ENCODE measurements at regions not wholly inside any gene's neighbourhood (a gene's known extent, or its start where the extent isn't known, plus 50 kb on each side); places are given as distances from the start of the nearest gene placed in this dataset.
"Not testable (repeated sequence)": the region's sequence is repeated elsewhere in the genome, so short reads cannot be mapped to it uniquely, and the experiment has no call there.

DNA sequence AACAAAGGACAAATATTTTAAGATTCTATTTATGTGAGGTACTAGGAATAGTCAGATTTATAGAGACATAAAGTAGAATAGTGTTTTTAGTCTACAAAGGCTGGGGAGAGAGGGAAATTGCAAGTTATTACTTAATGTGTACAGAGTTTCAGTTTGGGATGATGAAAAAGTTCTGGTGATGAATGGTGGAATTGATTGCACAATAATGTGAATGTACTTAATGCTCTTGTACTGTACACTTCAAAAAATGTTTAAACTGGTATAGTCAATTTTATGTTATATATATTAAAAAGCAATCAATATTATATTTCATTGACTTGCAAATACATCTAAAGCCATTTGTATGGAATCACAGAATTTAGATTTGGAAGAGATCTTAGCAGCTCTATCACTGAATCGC, 213.4 kb downstream of the PPP1R3A start:
- DNase-seq: no peak

DNA sequence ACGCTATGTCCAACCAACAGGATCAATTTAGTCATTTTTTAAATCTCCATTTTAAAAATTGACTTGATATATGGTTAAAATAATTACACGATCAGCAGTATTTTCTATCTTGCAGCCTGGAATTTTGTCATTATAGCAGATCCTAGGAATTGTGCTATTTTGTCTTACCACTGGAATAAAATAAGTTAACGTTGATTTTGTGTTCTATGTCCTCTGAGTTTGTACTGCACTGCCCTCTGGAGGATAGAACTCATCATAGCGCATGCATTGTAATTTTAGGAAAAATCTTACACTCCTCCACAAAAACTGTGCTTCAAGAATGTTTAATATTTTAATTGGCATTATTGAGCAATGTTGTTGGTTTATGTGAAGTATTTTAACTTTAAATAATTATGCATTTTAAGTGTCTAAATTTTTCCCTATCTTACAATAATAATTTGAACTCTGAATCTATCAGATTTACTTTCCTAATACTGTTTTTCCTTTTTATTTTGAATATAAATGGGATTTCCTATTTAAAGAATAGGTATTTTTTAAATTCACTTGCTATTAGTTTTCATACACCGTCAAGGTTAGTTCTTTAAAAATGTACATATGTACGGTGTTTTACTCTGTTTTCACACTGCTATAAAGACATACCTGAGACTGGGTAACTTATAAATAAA, 220.1 kb downstream of the PPP1R3A start:
- DNase-seq: no peak

DNA sequence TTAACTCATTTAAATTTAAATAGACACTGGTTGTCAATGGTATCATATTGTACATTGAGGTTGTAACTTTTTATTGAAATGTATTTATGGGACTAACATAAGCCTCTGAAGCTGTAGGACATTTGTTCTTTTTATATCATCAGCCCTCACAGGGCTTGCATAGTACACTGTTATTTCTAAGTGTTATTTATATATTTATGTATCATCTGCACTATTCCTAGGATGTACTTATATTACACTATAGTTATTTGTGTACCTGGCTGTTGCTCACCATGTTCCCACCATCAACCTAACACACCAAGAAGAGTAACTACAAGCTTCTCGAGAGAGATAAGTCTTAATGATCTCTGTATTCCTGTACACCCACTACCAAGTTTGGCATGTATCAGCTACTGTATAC, 224.7 kb downstream of the PPP1R3A start:
- DNase-seq: no peak

DNA sequence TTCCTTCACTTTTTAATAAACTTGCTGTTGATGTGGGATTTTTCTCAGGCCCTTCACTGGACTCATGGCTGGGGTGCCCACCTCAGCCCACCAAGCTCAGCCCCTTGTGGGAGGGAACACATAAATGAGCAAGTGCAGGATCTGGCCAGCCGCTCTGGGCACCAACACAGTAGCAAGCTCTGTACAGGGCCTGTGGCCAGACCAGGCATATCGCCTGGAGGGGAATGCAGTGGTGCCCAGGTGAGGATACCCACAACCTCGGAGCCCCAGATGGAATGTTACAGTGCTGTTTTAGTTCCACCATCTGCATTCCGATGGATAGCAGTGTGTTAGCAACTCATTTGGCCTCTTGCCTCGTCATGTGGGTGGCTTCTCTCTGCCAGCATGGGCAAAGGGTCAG, 234.6 kb downstream of the PPP1R3A start:
- no peak for DNase-seq

DNA sequence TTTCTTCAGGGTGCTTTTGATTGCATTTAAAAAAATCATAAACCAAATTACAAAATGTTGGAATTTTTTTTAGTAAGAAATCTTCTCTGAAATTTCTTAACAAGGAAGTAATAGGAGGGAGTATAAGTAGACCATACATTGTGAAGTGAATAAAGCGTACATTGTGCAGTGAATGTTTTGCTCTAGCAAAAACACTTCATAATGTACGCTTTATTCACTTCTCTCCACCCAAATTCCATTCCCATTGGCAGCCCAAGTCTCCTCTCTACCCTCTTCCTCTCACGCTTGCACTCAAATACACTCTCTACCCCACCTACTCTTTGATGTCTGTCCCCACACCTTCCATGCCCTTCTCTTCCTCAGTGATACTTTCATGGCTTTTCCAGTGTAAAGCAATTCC, 241.0 kb downstream of the PPP1R3A start:
- DNase-seq: no peak

DNA sequence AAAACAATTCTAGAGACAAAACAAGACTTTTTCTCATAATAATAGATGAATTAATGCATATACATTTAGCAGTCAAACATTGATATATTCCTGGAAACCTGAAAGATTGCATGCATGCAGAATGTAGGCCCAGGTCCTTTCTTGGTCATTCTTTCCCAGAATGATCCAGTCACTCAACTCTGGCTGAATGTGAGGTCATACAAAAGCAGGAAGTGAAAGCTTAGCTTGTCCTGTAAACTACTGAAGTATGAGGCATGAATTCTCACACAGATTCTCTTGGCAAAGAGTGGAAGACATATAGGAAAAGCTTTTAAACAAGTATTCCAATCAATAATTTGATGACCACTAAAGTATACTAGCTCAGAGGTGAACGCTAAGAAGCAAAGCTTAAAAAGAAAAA, 253.9 kb downstream of the PPP1R3A start:
- no peak for DNase-seq

DNA sequence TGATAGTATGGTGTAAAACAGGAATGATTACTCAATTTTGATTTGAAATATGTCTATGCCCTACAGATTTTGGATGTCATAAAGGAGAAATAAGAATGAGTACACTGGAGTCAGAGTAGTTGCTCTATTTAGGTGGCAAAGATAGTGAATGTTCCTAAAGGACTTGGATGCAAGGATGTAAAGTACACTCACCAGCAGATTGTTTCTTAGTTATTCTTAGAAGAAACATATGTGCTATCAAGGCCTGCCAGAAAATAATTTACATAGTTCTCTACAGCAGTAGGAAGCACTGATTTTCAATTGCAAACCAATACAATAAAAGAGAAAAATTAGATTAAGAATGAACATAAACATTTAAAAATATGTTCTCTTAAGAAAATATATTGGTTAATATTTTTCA, 259.4 kb downstream of the PPP1R3A start:
- no peak for DNase-seq

DNA sequence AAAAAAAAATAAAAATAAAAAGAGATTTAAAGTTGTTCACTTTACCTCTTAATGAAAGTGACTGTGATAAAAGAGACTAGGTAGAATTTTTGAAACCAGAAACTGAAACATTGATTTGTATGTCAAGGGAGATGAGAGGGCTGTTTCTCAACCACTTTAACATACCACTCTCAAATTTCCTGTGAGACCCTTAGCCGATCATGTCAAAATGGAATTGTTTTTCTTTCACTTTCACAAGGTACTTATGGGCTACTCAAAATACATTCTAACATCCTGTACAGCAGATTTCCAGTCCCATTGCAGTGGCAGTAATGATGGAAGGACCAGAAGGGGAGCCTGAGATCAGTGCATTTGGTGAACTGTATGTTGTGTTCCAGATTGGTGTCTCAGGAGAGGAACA, 261.2 kb downstream of the PPP1R3A start:
- DNase-seq: no peak

DNA sequence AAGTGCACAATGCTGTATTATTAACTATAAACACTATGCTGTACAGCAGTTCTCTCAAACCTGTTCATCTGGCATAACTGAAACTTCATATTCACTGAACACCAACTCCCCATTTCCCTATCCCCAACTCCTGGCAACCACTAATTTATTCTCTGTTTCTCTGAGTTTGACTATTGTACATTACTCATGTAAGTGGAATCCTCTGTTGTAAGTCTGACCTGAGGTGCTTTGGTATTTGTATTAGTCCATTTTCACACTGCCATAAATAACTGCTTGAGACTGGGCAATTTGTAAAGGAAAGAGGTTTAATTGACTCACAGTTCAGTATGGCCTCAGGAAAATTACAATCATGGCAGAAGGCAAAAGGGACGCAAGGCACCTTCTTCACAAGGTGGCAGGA, 266.3 kb downstream of the PPP1R3A start:
- no peak for DNase-seq

DNA sequence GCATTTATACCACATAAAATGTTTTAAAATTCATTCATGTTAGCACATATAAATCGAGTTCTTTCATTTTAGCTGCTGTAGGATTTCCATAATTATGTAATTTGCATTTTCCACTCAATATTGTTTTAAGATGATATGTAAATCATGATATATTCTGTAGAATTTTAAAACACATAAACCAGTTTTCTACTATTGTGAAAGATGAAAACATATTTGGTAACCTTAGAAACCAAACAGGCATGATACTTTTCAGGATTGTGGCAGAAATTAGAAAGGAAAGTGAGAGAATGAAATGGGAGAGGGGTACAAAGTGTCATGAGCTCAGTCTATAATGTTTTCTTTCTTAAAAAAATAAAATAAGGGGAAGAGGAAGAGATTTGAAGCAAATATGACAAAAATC, 269.3 kb downstream of the PPP1R3A start:
- no peak for DNase-seq

DNA sequence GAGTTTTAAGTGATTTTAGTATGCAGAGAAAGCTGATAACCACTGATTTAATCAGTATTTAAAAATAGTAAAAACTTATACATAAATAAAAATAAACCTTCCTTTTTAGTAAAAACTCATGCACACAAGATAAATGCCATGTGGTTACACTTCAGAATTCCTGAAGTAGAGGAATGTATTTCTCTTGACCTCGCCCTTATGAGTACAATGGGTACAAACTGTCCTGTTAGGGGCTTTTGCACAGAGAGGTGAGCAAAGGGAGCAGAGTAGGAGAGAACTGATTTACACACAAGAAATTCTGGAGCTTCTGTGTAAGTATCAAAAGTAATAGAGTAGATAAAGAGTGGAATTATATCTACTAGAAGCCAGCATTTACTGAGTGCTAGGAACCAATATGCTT, 279.6 kb downstream of the PPP1R3A start:
- no peak for DNase-seq

DNA sequence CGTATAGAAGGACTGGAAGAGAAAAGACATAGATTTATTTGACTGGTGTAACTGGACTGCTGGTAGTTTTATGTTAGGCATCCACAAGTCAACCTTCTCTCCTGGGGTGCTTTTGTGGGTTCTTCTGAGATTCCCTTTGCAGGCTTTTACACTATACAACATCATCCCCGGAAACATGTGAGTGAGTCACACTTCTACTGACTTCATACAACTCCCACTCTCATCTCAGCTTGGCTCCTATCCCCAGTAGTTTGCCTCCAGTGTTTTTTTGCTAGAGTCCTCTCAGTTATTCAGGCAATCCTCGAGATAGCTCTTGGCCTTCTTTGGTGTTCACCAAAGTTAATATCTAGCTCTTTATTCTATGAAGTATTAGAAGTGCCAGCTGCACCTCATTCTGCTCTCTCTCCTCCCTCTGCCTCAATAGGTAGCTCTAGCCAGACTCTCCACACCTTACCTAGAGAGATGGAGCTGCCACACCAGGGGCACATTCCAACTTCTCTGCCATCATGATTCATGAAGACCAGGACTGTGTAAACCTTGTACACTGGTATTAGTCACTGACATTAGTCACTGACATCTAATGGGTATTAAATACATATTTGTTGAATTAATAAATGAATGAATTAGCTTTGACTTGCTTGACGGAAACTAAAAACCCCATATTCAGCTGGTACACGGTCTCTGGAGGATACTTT, 281.9 kb downstream of the PPP1R3A start:
- no peak for DNase-seq

DNA sequence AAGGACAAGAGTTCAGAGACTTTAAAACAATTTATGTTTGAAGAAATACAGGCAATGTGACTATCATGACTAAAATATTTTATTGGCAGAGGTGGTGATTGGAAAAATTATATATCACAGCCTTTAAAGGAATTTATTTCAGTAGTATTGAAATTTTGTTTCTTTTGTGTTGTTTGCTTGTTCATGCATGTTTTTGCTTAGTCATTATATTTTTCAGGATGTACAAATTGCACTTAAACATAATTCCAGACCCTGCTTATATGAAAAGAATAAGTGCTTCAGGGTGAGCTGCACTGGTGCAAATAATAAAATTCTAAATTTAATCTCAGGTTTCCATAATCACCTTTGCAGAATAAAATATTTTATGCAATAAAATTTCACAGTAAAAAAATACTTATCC, 283.3 kb downstream of the PPP1R3A start:
- no peak for DNase-seq

DNA sequence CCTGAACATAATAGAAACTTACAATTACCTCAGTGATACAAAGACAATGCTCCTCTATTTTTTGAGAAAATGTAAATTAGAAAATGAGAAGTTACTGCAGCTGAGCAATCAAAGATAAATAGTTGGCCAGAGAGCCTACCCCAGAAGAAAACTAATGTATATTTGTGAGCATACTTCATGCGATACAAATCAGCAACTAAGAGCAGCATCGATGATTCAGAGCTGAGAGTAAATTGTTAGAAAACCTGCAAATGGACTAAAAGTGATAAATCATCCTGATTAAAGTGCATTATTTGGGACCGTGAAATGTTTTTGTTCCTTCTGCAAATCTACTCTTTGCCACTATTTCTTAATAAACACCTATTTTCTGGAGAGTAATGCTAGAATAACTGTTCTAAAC, 285.7 kb downstream of the PPP1R3A start:
- DNase-seq: no peak

DNA sequence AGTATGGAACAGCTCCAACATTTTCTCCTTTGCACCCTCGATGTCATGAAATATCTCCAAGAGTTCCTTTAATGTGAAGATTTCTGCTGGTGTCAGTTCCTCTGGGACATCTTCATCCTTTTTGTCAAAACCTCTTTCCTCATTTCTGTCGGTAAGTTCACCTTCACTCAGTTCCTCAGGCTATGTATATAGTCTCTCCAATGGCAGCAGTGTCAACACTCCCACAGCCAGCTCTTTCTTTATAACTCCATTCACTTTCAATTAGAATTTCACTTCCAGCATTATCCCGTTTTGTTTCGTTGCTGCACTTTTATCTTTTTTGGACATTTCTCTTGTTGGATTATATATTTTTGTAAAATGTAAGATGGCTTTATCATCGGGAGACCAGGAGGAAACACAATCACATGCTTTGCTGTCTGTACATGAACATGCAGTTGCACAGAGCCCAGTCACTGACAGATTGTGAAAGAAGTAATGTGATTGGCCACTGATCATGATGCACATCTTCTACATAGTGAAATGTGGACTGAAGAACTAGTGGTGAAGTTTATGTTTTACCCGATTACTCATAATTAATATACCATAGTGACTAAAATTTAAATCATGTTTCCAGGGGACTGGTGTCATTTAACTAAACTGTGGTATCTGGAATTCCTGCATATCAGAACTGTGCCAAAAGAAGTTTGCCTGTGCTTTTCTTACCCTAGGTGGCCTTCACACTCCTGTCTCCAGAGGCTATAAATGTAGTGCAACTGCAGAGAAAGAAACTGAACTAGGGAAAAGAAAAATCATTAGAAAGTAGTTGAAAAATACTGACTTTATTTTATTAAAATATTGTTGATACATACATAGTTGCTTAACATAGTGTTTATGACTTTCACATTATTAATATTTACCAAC, 289.6 kb downstream of the PPP1R3A start:
- no peak for DNase-seq

DNA sequence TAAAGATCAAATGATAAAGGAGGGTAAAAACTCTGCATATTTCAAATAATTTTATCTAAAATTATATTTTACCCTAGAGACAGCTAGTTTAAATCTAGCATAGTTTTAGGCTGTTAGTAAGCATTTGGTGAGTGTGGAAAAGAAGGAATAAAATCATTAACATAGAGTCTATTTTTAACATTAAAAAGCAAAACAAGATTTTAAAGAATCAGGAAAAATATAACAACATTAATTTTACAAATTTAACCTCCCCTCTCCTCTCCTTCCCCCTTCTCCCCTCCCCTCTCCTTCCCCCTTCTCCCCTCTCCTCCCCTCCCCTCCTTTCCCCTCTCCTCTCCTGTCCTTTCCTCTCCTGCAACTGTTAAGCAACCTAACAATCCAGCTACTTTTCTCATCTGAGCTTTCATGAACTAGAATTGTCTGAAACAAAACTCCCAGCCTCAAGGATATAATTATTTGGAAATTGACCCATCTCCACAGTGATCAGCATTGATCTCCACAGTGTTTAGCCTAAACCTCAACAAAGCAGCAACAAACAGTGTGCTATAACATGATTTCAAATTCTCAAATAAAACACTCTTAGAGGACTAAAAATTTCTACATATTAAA, 293.2 kb downstream of the PPP1R3A start:
- DNase-seq: no peak

DNA sequence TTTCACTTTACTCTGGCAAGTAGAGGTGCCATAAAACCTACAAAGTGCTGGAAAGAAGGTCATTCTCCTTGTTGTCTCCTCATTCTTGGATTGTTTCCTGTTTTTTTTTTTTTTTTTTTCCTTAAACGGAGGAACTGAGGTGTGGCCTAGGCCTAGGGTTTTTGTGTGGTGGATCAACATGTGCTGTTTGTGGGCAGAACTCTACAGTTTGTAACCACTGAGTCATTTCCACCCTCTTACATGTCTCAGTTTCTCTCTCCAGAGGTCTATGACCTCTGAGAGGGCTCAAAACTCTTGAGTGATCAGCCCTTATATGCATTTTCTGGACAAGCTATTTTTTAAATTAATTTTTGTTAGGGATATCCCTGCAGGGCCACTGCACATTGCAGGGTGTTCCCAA, 296.0 kb downstream of the PPP1R3A start:
- no peak for DNase-seq

DNA sequence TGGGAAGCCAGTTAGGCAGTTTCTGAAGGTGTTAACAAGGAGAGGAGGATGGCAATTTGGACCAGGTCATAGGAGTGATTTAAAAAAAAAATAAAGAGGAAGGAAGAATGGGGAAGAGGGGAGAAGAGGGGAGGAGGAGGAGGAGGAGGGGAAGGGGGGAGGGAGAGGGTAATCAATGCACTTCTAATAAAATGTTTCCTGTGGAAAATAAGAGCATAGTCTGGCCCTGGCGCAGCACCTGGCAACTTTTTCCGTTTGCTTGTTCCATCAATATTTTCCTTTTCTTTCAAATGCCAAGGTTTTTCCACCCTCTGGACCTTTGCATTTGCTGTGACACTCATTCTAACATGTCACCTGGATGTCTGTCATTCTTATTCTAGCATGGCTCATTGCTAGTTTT, 308.2 kb downstream of the PPP1R3A start:
- DNase-seq: no peak

DNA sequence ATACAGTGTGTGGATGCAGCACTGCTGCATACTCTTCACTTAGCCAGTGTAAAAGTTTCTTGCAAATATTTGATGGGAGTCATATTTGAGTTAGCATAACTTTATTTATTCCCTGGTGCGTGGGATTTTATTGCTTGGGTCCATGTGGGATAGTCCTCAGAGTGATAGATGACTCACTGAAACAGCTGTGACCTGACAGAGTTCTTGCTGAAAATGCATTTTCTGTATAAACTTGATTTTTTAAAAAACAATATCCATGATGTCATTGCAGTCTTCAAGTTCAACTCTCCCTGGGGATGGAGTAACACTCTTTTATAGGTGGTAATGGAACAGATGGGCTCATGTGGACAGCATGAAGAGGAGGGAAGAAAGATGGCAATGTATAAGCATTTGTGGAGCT, 310.0 kb downstream of the PPP1R3A start:
- no peak for DNase-seq

DNA sequence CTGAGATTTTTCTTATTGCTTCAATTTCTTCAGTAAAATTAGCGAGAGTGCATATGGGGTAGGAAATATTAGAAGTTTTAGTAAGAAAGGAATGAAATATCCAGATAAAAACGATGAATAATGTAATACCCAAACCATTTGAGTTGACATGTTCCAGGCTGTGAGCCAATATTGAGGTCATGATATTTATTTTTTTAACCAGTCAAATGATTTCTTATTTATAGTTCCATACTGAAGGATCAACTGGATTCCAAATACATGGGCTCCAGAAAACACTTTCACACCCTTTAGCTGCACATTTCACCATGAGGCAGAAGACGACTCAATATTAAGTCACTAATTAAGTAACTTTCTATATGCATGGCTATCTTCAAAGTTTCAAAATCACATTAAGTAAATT, 312.5 kb downstream of the PPP1R3A start:
- DNase-seq: no peak

DNA sequence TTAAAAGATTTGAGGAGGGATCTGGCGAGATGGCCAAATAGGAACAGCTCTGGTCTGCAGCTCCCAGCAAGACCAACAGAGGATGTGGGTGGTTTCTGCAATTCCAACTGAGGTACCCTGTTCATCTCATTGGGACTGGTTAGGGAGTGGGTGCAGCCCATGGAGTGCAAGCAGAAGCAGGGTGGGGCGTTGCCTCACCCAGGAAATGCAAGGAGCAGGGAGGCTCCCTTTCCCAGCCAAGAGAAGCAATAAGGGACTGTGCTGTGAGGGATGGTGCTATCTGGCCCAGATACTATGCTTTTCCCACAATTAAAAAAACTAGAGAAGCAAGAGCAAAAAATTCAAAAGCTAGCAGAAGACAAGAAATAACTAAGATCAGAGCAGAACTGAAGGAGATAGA, 318.4 kb downstream of the PPP1R3A start:
- DNase-seq: not testable (repeated sequence)

DNA sequence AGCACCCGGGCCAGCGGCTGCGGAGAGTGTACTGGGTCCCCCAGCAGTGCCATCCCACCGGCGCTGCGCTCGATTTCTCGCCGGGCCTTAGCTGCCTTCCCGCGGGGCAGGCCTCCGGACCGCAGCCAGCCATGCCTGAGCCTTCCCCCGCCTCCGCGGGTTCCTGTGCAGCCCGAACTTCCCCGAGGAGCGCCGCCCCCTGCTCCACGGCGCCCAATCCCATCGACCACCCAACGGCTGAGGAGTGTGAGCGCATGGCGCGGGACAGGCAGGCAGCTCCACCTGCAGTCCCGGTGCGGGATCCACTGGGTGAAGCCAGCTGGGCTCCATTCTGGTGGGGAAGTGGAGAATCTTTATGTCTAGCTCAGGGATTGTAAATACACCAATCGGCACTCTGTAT, 325.4 kb downstream of the PPP1R3A start:
- DNase-seq: not testable (repeated sequence)

DNA sequence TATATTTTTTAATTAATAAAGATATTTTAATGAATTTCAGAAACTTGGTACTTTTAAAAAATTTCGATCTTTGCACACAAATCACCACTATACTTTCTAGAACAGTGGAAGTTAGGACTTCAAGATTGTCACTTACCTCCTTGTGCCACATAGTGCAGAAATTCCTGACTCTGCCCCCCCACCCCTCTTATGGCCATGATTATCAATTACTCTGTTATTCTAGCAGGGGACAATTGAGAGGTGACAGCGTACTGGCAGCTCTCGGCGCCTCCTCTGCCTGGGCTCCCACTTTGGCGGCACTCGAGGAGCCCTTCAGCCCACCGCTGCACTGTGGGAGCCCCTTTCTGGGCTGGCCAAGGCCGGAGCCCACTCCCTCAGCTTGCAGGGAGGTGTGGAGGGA, 325.9 kb downstream of the PPP1R3A start:
- DNase-seq: not testable (repeated sequence)

DNA sequence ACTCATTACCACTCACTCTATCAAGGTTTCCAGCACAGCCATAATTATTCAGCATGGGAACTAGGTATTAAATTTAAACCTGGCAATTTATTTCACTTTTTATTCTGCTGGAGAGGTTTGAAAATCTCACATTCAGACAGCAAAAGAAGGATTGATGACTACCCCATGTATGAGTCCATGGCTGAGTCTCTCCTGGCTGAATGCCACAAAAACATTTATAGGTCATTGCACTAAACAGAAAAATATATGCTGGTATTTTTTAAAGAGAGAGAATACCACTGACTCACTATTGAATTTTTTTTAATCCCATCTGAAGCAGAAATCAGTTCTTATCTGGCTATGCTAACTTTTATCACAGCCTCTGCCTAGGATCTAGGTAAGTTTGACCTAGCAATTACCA, 336.3 kb downstream of the PPP1R3A start:
- DNase-seq: no peak
